Aorta (tissue), 5 donors: ENCODE measurements at regions not wholly inside any gene's neighbourhood (a gene's known extent, or its start where the extent isn't known, plus 50 kb on each side); places are given as distances from the start of the nearest gene placed in this dataset.

Experiments used
- ATAC-seq: fragments of 200-7000 bp; cut with Tn5 transposase; one replicate; pipeline ENCODE4 v1.9.1; 2022; ENCODE audit warnings: moderate library complexity; ENCODE audit not compliant: low FRiP score
- DNase-seq, 2 donors: peaks; one replicate each; pipeline ENCODE4 v3.0.0-alpha.2; 2020
- H3K27ac ChIP-seq, 2 donors: one replicate each; pipeline ENCODE4 v1.5.1; 2013; ENCODE audit warnings: low read length in 2 of 2, mild to moderate bottlenecking in 2 of 2, moderate library complexity in 2 of 2, control low read depth in 1 of 2, inconsistent platforms in 1 of 2, low read depth in 1 of 2
- H3K27me3 ChIP-seq, 2 donors: one replicate each; pipeline ENCODE4 v1.6.1; 2013; ENCODE audit warnings: control low read depth in 1 of 2, low read length in 1 of 2, mild to moderate bottlenecking in 1 of 2, moderate library complexity in 1 of 2; ENCODE audit not compliant: insufficient read depth in 2 of 2, control insufficient read depth in 1 of 2
- H3K36me3 ChIP-seq, 2 donors: one replicate each; pipeline ENCODE4 v1.6.1; 2013; ENCODE audit warnings: control low read depth in 1 of 2, low read length in 1 of 2, mild to moderate bottlenecking in 1 of 2; ENCODE audit not compliant: insufficient read depth in 2 of 2, control insufficient read depth in 1 of 2
- H3K4me1 ChIP-seq, 2 donors: one replicate each; pipeline ENCODE4 v1.6.1; 2013; ENCODE audit warnings: low read length in 2 of 2, control low read depth in 1 of 2, mild to moderate bottlenecking in 1 of 2, moderate library complexity in 1 of 2; ENCODE audit not compliant: insufficient read depth in 2 of 2, control insufficient read depth in 1 of 2
- H3K4me3 ChIP-seq, 2 donors: one replicate each; pipeline ENCODE4 v1.5.1; 2013; ENCODE audit warnings: low read length in 2 of 2, control low read depth in 1 of 2, mild to moderate bottlenecking in 1 of 2
- H3K9me3 ChIP-seq: one replicate; pipeline ENCODE4 v1.6.1; 2013; ENCODE audit warnings: mild to moderate bottlenecking, low read length; ENCODE audit not compliant: control insufficient read depth
- WGBS, 2 donors: extraction: QIAGEN DNeasy Blood & Tissue Kit; methylation state at CpG; one replicate each; pipeline ENCODE4 v1.1.7; 2013; 5-methylcytosine and 5-hydroxymethylcytosine counted together
- intact Hi-C, 2 donors: fragments of 100-400 bp; cut with DNase I; formaldehyde crosslinking; loops; one replicate each; pipeline versions ENCODE4 v1.14.2 to v1.15.0; 2022
- donor health status: healthy with polysubstance abuse.
- donor health status: Bipolar disorder and iron deficiency.
- donor health status: DM: no; HTN: no; CAD: no.
- donor health status: DM: no; HTN: no; CAD: no.
- donor health status: DM: yes; HTN: yes; CAD: no.

GRCh38 chr11:69401715-69402114, 79.7 kb upstream of the LINC01488 start:
- ATAC-seq: no peak

DNA sequence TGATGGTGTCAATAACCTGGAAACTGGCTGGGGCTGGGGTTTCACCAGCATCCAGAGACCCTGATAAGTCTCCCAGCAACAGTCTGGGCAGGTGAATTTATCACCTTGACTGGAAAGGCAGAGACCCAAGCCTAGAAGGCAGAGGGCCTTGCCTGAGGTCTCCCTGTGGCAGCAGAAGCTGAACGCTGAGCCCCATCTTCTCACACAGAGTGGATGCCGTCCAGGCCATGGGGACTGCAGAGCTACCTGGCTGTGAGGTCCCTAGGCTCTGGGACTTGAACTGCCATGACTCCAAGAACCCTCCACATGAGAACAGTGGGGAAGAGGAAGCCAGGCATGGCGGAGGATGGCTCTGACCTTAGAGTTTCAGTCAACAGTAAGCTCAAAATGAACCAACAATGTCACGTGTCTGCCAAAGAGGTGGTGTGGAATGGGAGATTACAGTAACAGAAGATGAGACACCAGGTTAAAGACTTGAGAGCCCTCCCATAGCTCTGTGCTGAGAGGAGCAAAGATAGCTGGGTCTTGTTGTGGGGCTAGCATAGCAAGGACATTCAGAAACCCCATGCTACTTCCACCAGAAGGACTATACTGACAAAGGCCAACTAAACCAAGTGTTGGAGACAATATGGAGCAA, 79.1 kb upstream of the LINC01488 start:
- no peak for ATAC-seq
- Histone ChIP-seq H3K4me3 (no peak overlapping the region), H3K27ac (no peak overlapping the region), H3K36me3 (no peaks in the 10 kb centered on the region), H3K27me3 (no peaks in the 10 kb centered on the region), H3K9me3 (peaks cover 4% of the 10 kb centered on the region), H3K4me1 (no peaks in the 10 kb centered on the region)
- intact Hi-C loops: no loop called here
- WGBS, 2 donors: 49 to 50% methylated on average over 4 of the region's 4 CpGs
- no peak for DNase-seq

More at GRCh38 chr11:69401715-69402114, 79.7 kb upstream of the LINC01488 start:
- no peak overlapping the region for H3K27ac ChIP-seq
- DNase-seq: no peak
- H3K27me3 ChIP-seq: no peaks in the 10 kb centered on the region
- intact Hi-C loops: no loop called here
- H3K36me3 ChIP-seq: no peaks in the 10 kb centered on the region
- no peak overlapping the region for H3K4me3 ChIP-seq
- peaks cover 4% of the 10 kb centered on the region for H3K9me3 ChIP-seq
- WGBS, 2 donors: 91 to 95% methylated on average over 5 of the region's 5 CpGs
- no peaks in the 10 kb centered on the region for H3K4me1 ChIP-seq

DNA sequence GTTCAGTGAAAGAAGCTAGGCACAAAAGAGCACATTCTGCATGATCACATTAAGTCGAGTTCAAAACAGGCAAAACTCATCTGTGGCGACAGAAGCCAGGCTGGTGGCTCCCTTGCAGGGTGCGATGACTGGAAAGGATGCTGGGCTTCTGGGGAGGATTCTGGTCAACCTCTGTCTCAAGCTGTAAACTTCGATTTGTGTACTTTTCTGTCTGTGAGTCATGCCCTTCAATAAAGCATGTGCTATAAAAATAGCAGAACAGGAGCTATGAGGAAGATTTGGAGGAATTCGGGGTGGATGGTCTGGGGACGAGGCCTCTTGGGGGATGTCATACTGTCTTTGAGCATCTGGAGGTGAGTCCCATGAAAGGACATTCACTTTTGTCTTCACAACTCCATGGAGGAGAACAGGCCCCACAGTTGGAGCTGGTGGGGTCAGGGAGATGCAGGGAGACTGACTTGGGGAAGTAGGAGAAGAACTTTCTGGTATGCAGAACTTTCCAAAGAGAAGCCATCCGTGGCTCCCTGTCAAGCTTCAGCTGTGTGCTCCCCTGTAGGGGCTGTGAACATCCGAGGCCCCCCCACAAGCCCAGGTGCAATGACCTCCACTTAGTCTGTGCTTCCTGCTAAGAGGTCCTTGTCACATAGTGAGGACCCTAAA, 77.8 kb upstream of the LINC01488 start:
- Histone ChIP-seq H3K4me3 (no peak overlapping the region), H3K9me3 (peaks cover 4% of the 10 kb centered on the region), H3K36me3 (no peaks in the 10 kb centered on the region), H3K4me1 (no peaks in the 10 kb centered on the region), H3K27ac (no peak overlapping the region), H3K27me3 (no peaks in the 10 kb centered on the region)
- ATAC-seq (no peak), DNase-seq (no peak)
- 83 to 85% methylated on average over 8 of the region's 8 CpGs for whole genome bisulfite sequencing, 2 donors
- intact Hi-C loops: no loop called here

GRCh38 chr11:69406060-69406459, 75.4 kb upstream of the LINC01488 start:
- H3K4me1 ChIP-seq: no peaks in the 10 kb centered on the region
- no peaks in the 10 kb centered on the region for H3K36me3 ChIP-seq
- DNase-seq (no peak), ATAC-seq (no peak)
- intact Hi-C loops: no loop called here
- H3K4me3 ChIP-seq: no peak overlapping the region
- H3K27ac ChIP-seq: no peak overlapping the region
- H3K27me3 ChIP-seq: no peaks in the 10 kb centered on the region
- WGBS, 2 donors: 86 to 90% methylated on average over 3 of the region's 3 CpGs
- H3K9me3 ChIP-seq: peaks cover 4% of the 10 kb centered on the region

- peak in 1 of 2 donors; percentile 44 for DNase-seq
- intact Hi-C loops: loop anchor here (5.0 to 10.0 kb wide), 2 partner anchors 85 to 88 kb away; no protein-coding TSS in a partner anchor
- no peak overlapping the region for H3K4me3 ChIP-seq
- ATAC-seq: no peak
- no peaks in the 10 kb centered on the region for H3K27me3 ChIP-seq
- H3K4me1 ChIP-seq: no peaks in the 10 kb centered on the region
- no peak overlapping the region for H3K27ac ChIP-seq
- 82 to 83% methylated on average over 13 of the region's 13 CpGs for WGBS, 2 donors
- H3K36me3 ChIP-seq: no peaks in the 10 kb centered on the region
- H3K9me3 ChIP-seq: no peaks in the 10 kb centered on the region
These were observed 71.4 kb upstream of the LINC01488 start for GRCh38 chr11:69409812-69410645.

GRCh38 chr11:69411257-69411924, 70.1 kb upstream of the LINC01488 start:
- no peak overlapping the region for H3K27ac ChIP-seq
- intact Hi-C loops: loop anchor here (5.0 to 10.0 kb wide), 2 partner anchors 87 to 89 kb away; no protein-coding TSS in a partner anchor
- WGBS, 2 donors: 87 to 91% methylated on average over 8 of the region's 8 CpGs
- no peaks in the 10 kb centered on the region for H3K4me1 ChIP-seq
- ATAC-seq (no peak), DNase-seq (no peak)
- no peaks in the 10 kb centered on the region for H3K36me3 ChIP-seq
- H3K27me3 ChIP-seq: no peaks in the 10 kb centered on the region
- no peak overlapping the region for H3K4me3 ChIP-seq
- no peaks in the 10 kb centered on the region for H3K9me3 ChIP-seq

DNA sequence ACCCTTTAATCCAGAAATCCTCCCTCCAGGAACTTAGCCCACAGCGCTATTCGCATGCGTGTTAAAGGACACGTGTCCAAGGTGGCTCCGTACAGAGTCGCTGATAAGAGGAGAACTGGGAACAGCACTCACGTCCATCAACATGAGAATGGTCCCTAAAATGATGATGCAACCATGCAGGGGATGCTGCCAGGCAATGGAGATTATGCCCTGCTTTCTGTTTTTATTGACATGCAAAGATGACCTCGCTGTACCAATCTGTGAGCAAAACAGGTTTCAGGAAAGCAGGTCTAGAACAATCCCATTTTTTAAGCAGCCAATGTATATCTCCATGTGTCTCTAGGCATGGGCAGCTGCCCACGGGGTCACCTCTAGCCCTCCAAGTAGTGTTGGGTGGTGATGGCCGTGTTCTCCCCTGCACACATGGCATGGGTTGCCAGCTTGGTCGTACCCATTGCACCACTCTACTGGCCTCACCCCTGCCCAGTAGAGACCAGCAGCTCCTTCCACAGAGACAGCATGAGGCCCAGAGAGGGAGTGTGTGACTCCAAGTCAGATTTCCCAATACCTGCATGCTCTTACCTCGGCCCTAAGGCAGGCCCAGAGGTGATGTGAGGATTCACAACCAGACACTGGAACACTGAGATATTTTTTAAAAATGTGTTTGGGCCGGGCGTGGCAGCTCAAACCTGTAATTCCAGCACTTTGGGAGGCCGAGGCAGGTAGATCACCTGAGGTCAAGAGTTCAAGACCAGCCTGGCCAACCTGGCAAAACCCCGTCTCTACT, 68.3 kb upstream of the LINC01488 start:
- no peak overlapping the region for H3K4me3 ChIP-seq
- H3K4me1 ChIP-seq: no peaks in the 10 kb centered on the region
- no peaks in the 10 kb centered on the region for H3K36me3 ChIP-seq
- H3K9me3 ChIP-seq: no peaks in the 10 kb centered on the region
- WGBS, 2 donors: 83 to 95% methylated on average over 16 of the region's 16 CpGs
- intact Hi-C loops: loop anchor here (5.0 to 10.0 kb wide), 2 partner anchors 88 to 91 kb away; no protein-coding TSS in a partner anchor
- DNase-seq: peak in 1 of 2 donors; percentile 35
- no peaks in the 10 kb centered on the region for H3K27me3 ChIP-seq
- no peak for ATAC-seq
- H3K27ac ChIP-seq: no peak overlapping the region

DNA sequence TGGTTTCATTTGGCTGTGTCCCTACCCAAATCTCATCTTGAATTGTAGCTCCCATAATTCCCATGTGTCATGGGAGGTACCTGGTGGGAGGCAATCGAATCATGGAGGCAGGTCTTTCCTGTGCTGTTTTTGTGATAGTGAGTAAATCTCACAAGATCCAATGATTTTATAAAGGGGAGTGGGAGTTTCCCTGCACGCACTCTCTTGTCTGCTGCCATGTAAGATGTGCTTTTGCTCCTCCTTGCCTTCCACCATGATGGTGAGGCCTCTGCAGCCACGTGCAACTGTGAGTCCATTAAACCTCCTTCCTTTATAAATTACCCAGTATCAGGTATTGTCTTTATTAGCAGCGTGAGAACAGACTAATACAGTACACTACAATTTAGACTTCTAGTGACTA, 67.5 kb upstream of the LINC01488 start:
- no peak overlapping the region for H3K27ac ChIP-seq

More for the DNA sequence above, 67.5 kb upstream of the LINC01488 start:
- H3K9me3 ChIP-seq: no peaks in the 10 kb centered on the region
- no peak overlapping the region for H3K4me3 ChIP-seq
- DNase-seq (no peak), ATAC-seq (no peak)
- no peaks in the 10 kb centered on the region for H3K4me1 ChIP-seq
- H3K36me3 ChIP-seq: no peaks in the 10 kb centered on the region
- intact Hi-C loops: loop anchor here (5.0 to 10.0 kb wide), 2 partner anchors 89 to 92 kb away; no protein-coding TSS in a partner anchor
- 96 to 98% methylated on average over 4 of the region's 4 CpGs for whole genome bisulfite sequencing, 2 donors
- no peaks in the 10 kb centered on the region for H3K27me3 ChIP-seq
